ENCODE measurements at regions not wholly inside any gene's neighbourhood (a gene's known extent, or its start where the extent isn't known, plus 50 kb on each side); places are given as distances from the start of the nearest gene placed in this dataset.

DNA sequence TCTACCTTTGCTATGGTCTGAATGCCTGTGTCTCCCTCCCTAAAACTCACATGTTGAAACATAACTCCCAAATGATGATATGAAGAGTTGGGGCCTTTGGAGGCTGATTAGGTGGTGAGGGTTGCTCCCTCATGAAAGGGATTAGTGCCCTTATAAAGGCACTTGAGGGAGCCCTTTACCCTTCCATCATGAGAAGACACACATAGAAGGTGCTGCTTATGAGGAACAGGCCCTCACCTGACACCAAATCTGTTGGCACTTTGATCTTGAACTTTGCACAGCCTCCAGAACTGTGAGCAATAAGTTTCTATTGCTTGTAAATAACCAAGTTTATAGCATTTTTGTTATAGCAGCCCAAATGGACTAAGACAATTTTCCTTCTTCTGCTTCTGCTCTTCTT is 76.2 kb upstream of the ADAMTS9 start:
- DNase-seq (no peak), ATAC-seq (ENCODE audit: low read depth) (no peak)
- Mint-ChIP-seq H3K27me3 (no peaks in the 10 kb centered on the region), H3K4me1 (no peaks in the 10 kb centered on the region), H3K36me3 (ENCODE audit: low read depth) (no peaks in the 10 kb centered on the region), H3K9me3 (peaks cover 2% of the 10 kb centered on the region), H3K27ac (no peak overlapping the region), H3K4me3 (no peak overlapping the region)
- TF ChIP-seq, protein P1, sequence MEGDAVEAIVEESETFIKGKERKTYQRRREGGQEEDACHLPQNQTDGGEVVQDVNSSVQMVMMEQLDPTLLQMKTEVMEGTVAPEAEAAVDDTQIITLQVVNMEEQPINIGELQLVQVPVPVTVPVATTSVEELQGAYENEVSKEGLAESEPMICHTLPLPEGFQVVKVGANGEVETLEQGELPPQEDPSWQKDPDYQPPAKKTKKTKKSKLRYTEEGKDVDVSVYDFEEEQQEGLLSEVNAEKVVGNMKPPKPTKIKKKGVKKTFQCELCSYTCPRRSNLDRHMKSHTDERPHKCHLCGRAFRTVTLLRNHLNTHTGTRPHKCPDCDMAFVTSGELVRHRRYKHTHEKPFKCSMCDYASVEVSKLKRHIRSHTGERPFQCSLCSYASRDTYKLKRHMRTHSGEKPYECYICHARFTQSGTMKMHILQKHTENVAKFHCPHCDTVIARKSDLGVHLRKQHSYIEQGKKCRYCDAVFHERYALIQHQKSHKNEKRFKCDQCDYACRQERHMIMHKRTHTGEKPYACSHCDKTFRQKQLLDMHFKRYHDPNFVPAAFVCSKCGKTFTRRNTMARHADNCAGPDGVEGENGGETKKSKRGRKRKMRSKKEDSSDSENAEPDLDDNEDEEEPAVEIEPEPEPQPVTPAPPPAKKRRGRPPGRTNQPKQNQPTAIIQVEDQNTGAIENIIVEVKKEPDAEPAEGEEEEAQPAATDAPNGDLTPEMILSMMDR (IDR thresholded peaks at IDR 0.05) = no peak
- POLR2A ChIA-PET = no interaction called here
- intact Hi-C loops (cut with micrococcal nuclease) = no loop called here
- CTCF ChIA-PET = no interaction called here

DNA sequence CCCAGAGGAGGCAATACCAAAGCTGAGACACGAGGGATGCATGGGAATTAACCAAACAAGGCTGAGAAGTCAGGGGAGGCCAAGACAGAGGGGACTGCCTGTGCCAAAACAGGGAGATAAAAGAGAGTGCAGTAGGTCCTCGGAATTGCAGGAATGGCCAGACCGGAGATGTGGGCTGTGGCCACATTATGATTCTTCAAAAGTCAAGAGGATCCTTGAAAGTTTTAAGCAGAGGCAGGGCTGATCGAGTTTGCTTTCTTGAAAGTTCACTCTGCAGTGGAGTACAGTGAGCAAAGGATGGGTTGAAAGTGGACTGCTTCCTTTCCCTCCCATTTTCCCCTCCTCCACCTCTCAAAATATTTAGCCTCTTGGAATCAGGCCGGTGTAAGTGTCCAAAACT is 73.9 kb upstream of the ADAMTS9 start:
- POLR2A ChIA-PET = no interaction called here
- no peaks in the 10 kb centered on the region for H3K36me3 Mint-ChIP-seq (ENCODE audit: low read depth)
- CTCF ChIA-PET = no interaction called here
- H3K27ac Mint-ChIP-seq = no peak overlapping the region
- H3K4me3 Mint-ChIP-seq = no peak overlapping the region
- TF ChIP-seq, protein P1 (IDR thresholded peaks at IDR 0.05) = no peak
- intact Hi-C loops (cut with micrococcal nuclease) = no loop called here
- DNase-seq (no peak), ATAC-seq (ENCODE audit: low read depth) (no peak)
- no peaks in the 10 kb centered on the region for H3K27me3 Mint-ChIP-seq
- peaks cover 3% of the 10 kb centered on the region for H3K9me3 Mint-ChIP-seq
- no peaks in the 10 kb centered on the region for H3K4me1 Mint-ChIP-seq

DNA sequence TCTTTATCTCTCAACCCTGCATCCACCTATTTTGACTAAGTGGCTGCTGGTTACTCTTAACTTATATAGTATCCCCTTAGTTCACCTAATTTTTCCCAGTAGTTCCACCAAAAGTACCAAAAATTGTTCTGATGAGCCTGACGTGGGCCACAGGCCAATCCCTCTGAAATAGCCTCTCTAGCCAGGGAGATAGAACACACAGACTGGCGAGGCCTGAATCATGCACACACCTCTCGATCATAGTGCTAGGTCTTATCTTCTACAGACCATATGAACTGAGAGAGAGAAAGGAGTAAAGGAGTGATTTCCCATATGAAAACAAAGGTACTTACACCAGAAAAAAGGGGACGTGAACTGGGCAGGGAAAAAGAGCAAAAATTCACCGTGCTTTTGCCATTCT is 72.5 kb upstream of the ADAMTS9 start:
- Mint-ChIP-seq H3K4me3 (no peak overlapping the region), H3K27ac (no peak overlapping the region), H3K36me3 (ENCODE audit: low read depth) (no peaks in the 10 kb centered on the region), H3K9me3 (peaks cover 3% of the 10 kb centered on the region), H3K4me1 (no peaks in the 10 kb centered on the region), H3K27me3 (no peaks in the 10 kb centered on the region)
- TF ChIP-seq, protein P1 (IDR thresholded peaks at IDR 0.05) = no peak
- intact Hi-C loops (cut with micrococcal nuclease) = no loop called here
- ATAC-seq (ENCODE audit: low read depth) = no peak
- ChIA-PET CTCF (no interaction called here), POLR2A (no interaction called here)
- no peak for DNase-seq

DNA sequence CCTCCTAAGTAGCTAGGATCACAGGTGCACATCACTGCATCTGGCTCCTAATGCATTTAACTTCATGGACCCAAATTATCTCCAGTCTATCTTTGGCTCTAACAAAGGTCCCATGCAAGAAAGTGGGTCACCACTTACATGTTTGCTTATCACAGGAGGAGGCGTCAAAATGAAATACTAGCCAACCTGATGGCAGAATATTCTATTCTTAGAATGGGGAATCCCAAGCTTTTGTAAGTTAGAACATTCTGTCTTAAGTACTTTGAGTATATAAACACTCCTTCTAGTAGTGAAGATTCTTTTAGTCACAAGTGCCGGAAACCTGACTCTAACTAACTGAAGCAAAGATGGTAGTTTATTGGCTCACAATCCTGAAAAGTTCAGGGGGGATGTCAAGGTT is 72.0 kb upstream of the ADAMTS9 start:
- DNase-seq (no peak), ATAC-seq (ENCODE audit: low read depth) (no peak)
- ChIA-PET POLR2A (no interaction called here), CTCF (no interaction called here)
- peaks cover 3% of the 10 kb centered on the region for H3K9me3 Mint-ChIP-seq
- no peaks in the 10 kb centered on the region for H3K27me3 Mint-ChIP-seq
- no peak overlapping the region for H3K27ac Mint-ChIP-seq
- no peak overlapping the region for H3K4me3 Mint-ChIP-seq
- intact Hi-C loops (cut with micrococcal nuclease) = no loop called here
- H3K36me3 Mint-ChIP-seq (ENCODE audit: low read depth) = no peaks in the 10 kb centered on the region
- TF ChIP-seq, protein P1 (IDR thresholded peaks at IDR 0.05) = no peak
- no peaks in the 10 kb centered on the region for H3K4me1 Mint-ChIP-seq

DNA sequence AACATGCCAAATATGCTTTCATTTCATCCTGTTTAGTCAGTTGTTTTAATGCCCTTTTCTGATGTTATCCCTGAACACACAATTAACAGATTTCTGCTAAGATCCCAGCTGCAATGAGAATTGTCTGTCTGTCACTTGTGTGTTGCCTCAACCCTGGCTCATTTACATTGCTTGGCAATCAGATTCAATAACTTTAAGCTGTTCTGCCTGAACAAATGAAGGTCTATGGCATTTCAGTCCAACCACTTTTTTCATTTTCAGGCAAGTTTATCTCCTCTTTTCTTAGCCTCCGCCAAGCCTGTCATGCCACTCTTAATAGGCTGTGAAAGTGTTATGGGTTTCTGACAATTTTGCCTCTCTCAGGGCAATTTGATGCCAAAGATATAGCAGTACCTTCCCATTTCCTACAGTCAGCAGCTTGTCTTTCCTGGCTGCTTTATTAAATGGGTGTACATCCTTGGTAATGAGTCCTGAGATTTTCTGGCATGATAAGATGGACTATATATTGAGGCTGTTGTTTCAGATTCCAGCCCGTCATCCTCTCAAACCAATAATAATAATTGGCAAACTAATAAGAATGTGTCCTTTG is 68.7 kb upstream of the ADAMTS9 start:
- CTCF ChIA-PET = no interaction called here
- H3K27ac Mint-ChIP-seq = no peak overlapping the region
- H3K27me3 Mint-ChIP-seq = no peaks in the 10 kb centered on the region
- DNase-seq = no peak
- H3K4me3 Mint-ChIP-seq = no peak overlapping the region
- H3K9me3 Mint-ChIP-seq = peaks cover 5% of the 10 kb centered on the region
- ATAC-seq (ENCODE audit: low read depth) = no peak
- intact Hi-C loops (cut with micrococcal nuclease) = no loop called here
- POLR2A ChIA-PET = no interaction called here
- H3K4me1 Mint-ChIP-seq = no peaks in the 10 kb centered on the region
- no peaks in the 10 kb centered on the region for H3K36me3 Mint-ChIP-seq (ENCODE audit: low read depth)
- TF ChIP-seq, protein P1 (IDR thresholded peaks at IDR 0.05) = no peak
